C4-2B (cell line): ENCODE measurements at regions not wholly inside any gene's neighbourhood (a gene's known extent, or its start where the extent isn't known, plus 50 kb on each side); places are given as distances from the start of the nearest gene placed in this dataset.
A peak's percentile ranks its signal among the peaks of the same experiment; 100 is the strongest.

Experiments
- H3K27ac ChIP-seq: fragments of 450-650 bp; 2 replicates; pipeline ENCODE4 v1.5.1; 2017
- CTCF ChIP-seq: fragments of 450-650 bp; conservative IDR thresholded peaks from 2 replicates; pipeline ENCODE4 v1.5.1; 2017; ENCODE audit warnings: mild to moderate bottlenecking
- ZFX ChIP-seq: fragments of 450-650 bp; IDR thresholded peaks from 2 replicates; pipeline ENCODE4 v1.6.1; 2017

- TF ChIP-seq ZFX (no peak), CTCF (no peak)
- H3K27ac ChIP-seq = peak overlapping the region; percentile 27; the same call in 1 of the 2 replicates
Measured at GRCh38 chr1:239833723-239834122, 258.0 kb upstream of the FMN2 start.

- H3K27ac ChIP-seq = no peak overlapping the region
- TF ChIP-seq ZFX = no peak
- no peak for TF ChIP-seq CTCF
Measured at GRCh38 chr1:239835946-239836440, 255.7 kb upstream of the FMN2 start.

GRCh38 chr1:239840336-239840735 lies 251.3 kb upstream of the FMN2 start:
- TF ChIP-seq ZFX = no peak
- TF ChIP-seq CTCF = no peak

GRCh38 chr1:239840790-239841189 lies 250.9 kb upstream of the FMN2 start:
- TF ChIP-seq ZFX (no peak), CTCF (no peak)
- no peak overlapping the region for H3K27ac ChIP-seq

More at GRCh38 chr1:239840336-239840735, 251.3 kb upstream of the FMN2 start:
- no peak overlapping the region for H3K27ac ChIP-seq

- no peak overlapping the region for H3K27ac ChIP-seq
- TF ChIP-seq ZFX = no peak
- TF ChIP-seq CTCF = no peak
Measured at GRCh38 chr1:239841631-239842030, 250.1 kb upstream of the FMN2 start.

GRCh38 chr1:239843541-239843940 lies 248.1 kb upstream of the FMN2 start:
- H3K27ac ChIP-seq = no peak overlapping the region
- TF ChIP-seq CTCF (no peak), ZFX (no peak)

- no peak overlapping the region for H3K27ac ChIP-seq
- TF ChIP-seq ZFX (no peak), CTCF (no peak)
Measured at GRCh38 chr1:239844833-239845232, 246.8 kb upstream of the FMN2 start.
